VCaP (cell line): ENCODE measurements at regions not wholly inside any gene's neighbourhood (a gene's known extent, or its start where the extent isn't known, plus 50 kb on each side); places are given as distances from the start of the nearest gene placed in this dataset.
"Not testable (repeated sequence)": the region's sequence is repeated elsewhere in the genome, so short reads cannot be mapped to it uniquely, and the experiment has no call there.

ENCODE experiments used
- H3K27ac ChIP-seq: fragments of 450-650 bp; 2 replicates; pipeline ENCODE4 v1.5.1; 2017
- CTCF ChIP-seq: fragments of 450-650 bp; conservative IDR thresholded peaks from 2 replicates; pipeline ENCODE4 v1.5.1; 2017; ENCODE audit warnings: mild to moderate bottlenecking, moderate library complexity

- TF ChIP-seq CTCF = no peak
- no peak overlapping the region for H3K27ac ChIP-seq
Measured at GRCh38 chr20:48026981-48027592, 241.8 kb upstream of the SULF2 start.

- H3K27ac ChIP-seq = no peak overlapping the region
- no peak for TF ChIP-seq CTCF
Measured at GRCh38 chr20:48025661-48026060, 240.4 kb upstream of the SULF2 start.

GRCh38 chr20:48025051-48025515 is 239.8 kb upstream of the SULF2 start:
- no peak for TF ChIP-seq CTCF
- H3K27ac ChIP-seq = no peak overlapping the region

GRCh38 chr20:48024539-48024938 is 239.3 kb upstream of the SULF2 start:
- H3K27ac ChIP-seq = no peak overlapping the region
- no peak for TF ChIP-seq CTCF

GRCh38 chr20:48020696-48021095 is 235.4 kb upstream of the SULF2 start:
- not testable (repeated sequence) for H3K27ac ChIP-seq

- H3K27ac ChIP-seq = no peak overlapping the region
- no peak for TF ChIP-seq CTCF
Measured at GRCh38 chr20:48019940-48020339, 234.7 kb upstream of the SULF2 start.

- TF ChIP-seq CTCF = no peak
- no peak overlapping the region for H3K27ac ChIP-seq
Measured at GRCh38 chr20:48019496-48019895, 234.2 kb upstream of the SULF2 start.

- not testable (repeated sequence) for H3K27ac ChIP-seq
Measured at GRCh38 chr20:48018851-48019250, 233.6 kb upstream of the SULF2 start.

GRCh38 chr20:48017992-48018391 is 232.7 kb upstream of the SULF2 start:
- H3K27ac ChIP-seq = no peak overlapping the region
- TF ChIP-seq CTCF = no peak
